HG03460 (cell line): ENCODE measurements at regions not wholly inside any gene's neighbourhood (a gene's known extent, or its start where the extent isn't known, plus 50 kb on each side); places are given as distances from the start of the nearest gene placed in this dataset.
"Not testable (repeated sequence)": the region's sequence is repeated elsewhere in the genome, so short reads cannot be mapped to it uniquely, and the experiment has no call there.

Source experiments
- ATAC-seq: cut with Tn5 transposase; IDR thresholded peaks from one replicate; pipeline ENCODE4 v1.9.1; 2021; ENCODE audit not compliant: unreplicated experiment

- ATAC-seq = no peak
These were observed 238.8 kb downstream of the AACS start for GRCh38 chr12:125304029-125304428.

- ATAC-seq = no peak
These were observed 240.0 kb downstream of the AACS start for GRCh38 chr12:125305231-125305630.

- ATAC-seq = no peak
These were observed 245.2 kb downstream of the AACS start for GRCh38 chr12:125310461-125310860.

GRCh38 chr12:125311050-125311449, 245.8 kb downstream of the AACS start:
- ATAC-seq = no peak

- ATAC-seq = no peak
These were observed 247.2 kb downstream of the AACS start for GRCh38 chr12:125312471-125312870.

- ATAC-seq = no peak
These were observed 249.0 kb downstream of the AACS start for GRCh38 chr12:125314051-125314755.

GRCh38 chr12:125315771-125316170, 250.5 kb downstream of the AACS start:
- no peak for ATAC-seq

- ATAC-seq = no peak
These were observed 254.9 kb downstream of the AACS start for GRCh38 chr12:125320177-125320576.

GRCh38 chr12:125324861-125325490, 259.7 kb downstream of the AACS start:
- no peak for ATAC-seq

GRCh38 chr12:125329239-125330102, 264.2 kb downstream of the AACS start:
- no peak for ATAC-seq

GRCh38 chr12:125330645-125331341, 265.6 kb downstream of the AACS start:
- ATAC-seq = peak; percentile 77

GRCh38 chr12:125331342-125332052, 266.3 kb downstream of the AACS start:
- ATAC-seq = no peak

- no peak for ATAC-seq
These were observed 267.7 kb downstream of the AACS start for GRCh38 chr12:125332900-125333299.

- ATAC-seq = no peak
These were observed 271.0 kb downstream of the AACS start for GRCh38 chr12:125336246-125336645.

GRCh38 chr12:125340791-125341190, 275.6 kb downstream of the AACS start:
- no peak for ATAC-seq

- no peak for ATAC-seq
These were observed 276.2 kb downstream of the AACS start for GRCh38 chr12:125341422-125341821.

GRCh38 chr12:125343649-125344048, 278.4 kb downstream of the AACS start:
- no peak for ATAC-seq

GRCh38 chr12:125346362-125346761, 281.1 kb downstream of the AACS start:
- ATAC-seq = no peak

- no peak for ATAC-seq
These were observed 286.6 kb downstream of the AACS start for GRCh38 chr12:125351788-125352187.

GRCh38 chr12:125353002-125353401, 287.8 kb downstream of the AACS start:
- not testable (repeated sequence) for ATAC-seq

- ATAC-seq = no peak
These were observed 288.6 kb downstream of the AACS start for GRCh38 chr12:125353871-125354270.
